Body of pancreas (tissue), 4 donors: ENCODE measurements at regions not wholly inside any gene's neighbourhood (a gene's known extent, or its start where the extent isn't known, plus 50 kb on each side); places are given as distances from the start of the nearest gene placed in this dataset.
A peak's percentile ranks its signal among the peaks of the same experiment; 100 is the strongest.

Experiments used
- ATAC-seq: fragments of 150-250 bp; one replicate; pipeline ENCODE4 v1.9.1; 2016
- DNase-seq, 4 donors: peaks; one replicate each; pipeline ENCODE4 v3.0.0-alpha.2; 2019
- H3K27ac ChIP-seq, 4 donors: fragments of 200-600 bp; sonication (generic); 1 replicate in 3 of 4; 2 replicates in 1 of 4; pipeline versions ENCODE4 v1.5.1 to v1.6.1; 2016 to 2019; ENCODE audit warnings: mild to moderate bottlenecking in 1 of 4, mixed read lengths in 1 of 4, moderate library complexity in 1 of 4
- H3K27me3 ChIP-seq, 2 donors: fragments of 200-600 bp; sonication (generic); one replicate each; pipeline ENCODE4 v1.6.0; 2016; ENCODE audit warnings: mild to moderate bottlenecking in 1 of 2
- H3K36me3 ChIP-seq, 2 donors: fragments of 200-600 bp; sonication (generic); replicated peaks in 1 of 2; 2 replicates each; pipeline ENCODE4 v1.5.1; 2016; ENCODE audit warnings: low read depth in 2 of 2; ENCODE audit not compliant: insufficient read depth in 1 of 2
- H3K4me1 ChIP-seq: fragments of 200-600 bp; sonication (generic); one replicate; pipeline ENCODE4 v1.6.0; 2016
- H3K4me3 ChIP-seq, 2 donors: fragments of 200-600 bp; sonication (generic); 1 replicate in 1 of 2; 2 replicates in 1 of 2; pipeline ENCODE4 v1.5.1; 2016 to 2019
- H3K9me3 ChIP-seq, 3 donors: fragments of 200-600 bp; sonication (generic); 1 replicate in 2 of 3; 2 replicates in 1 of 3; pipeline ENCODE4 v1.5.1; 2016
- CTCF ChIP-seq, 7 experiments: fragments of 450-650 bp in 4 of 7; fragments of 200-600 bp in 3 of 7; sonication (generic) in 3 of 7; IDR thresholded peaks; one replicate each; pipeline ENCODE4 v1.5.1; 2016 to 2019; ENCODE audit warnings: antibody characterized with exemption in 7 of 7
- POLR2A ChIP-seq, 3 donors: fragments of 450-650 bp; IDR thresholded peaks; one replicate each; pipeline ENCODE4 v1.6.1; 2016; ENCODE audit warnings: antibody characterized with exemption in 3 of 3, mild to moderate bottlenecking in 2 of 3
- WGBS, 2 donors: methylation state at CpG; one replicate each; pipeline ENCODE4 v1.1.5; 2017; 5-methylcytosine and 5-hydroxymethylcytosine counted together
- intact Hi-C: fragments of 100-400 bp; cut with DNase I; formaldehyde crosslinking; loops from one replicate; pipeline ENCODE4 v1.15.1; 2023

GRCh38 chr7:116423499-116423898 lies 76.0 kb upstream of the CAV2 start:
- intact Hi-C loops, result no loop called here
- WGBS, 2 donors, result 72 to 85% methylated on average over 3 of the region's 3 CpGs
- H3K4me1 ChIP-seq, result peaks cover 12% of the 10 kb centered on the region
- no peak overlapping the region for H3K27ac ChIP-seq
- DNase-seq (no peak), ATAC-seq (no peak)
- no peak overlapping the region for H3K4me3 ChIP-seq
- no peaks in the 10 kb centered on the region for H3K9me3 ChIP-seq
- no peak for TF ChIP-seq POLR2A (IDR thresholded peaks at IDR 0.05)
- no peak for TF ChIP-seq CTCF (IDR thresholded peaks at IDR 0.05)
- no peaks in the 10 kb centered on the region for H3K27me3 ChIP-seq
- H3K36me3 ChIP-seq, result no peaks in the 10 kb centered on the region

GRCh38 chr7:116425647-116426209 lies 73.8 kb upstream of the CAV2 start:
- ATAC-seq, result no peak
- no peaks in the 10 kb centered on the region for H3K27me3 ChIP-seq
- TF ChIP-seq CTCF (IDR thresholded peaks at IDR 0.05), result no peak
- no peak for TF ChIP-seq POLR2A (IDR thresholded peaks at IDR 0.05)
- no peaks in the 10 kb centered on the region for H3K9me3 ChIP-seq
- H3K4me3 ChIP-seq, result no peak overlapping the region
- peaks cover 12% of the 10 kb centered on the region for H3K4me1 ChIP-seq
- no peaks in the 10 kb centered on the region for H3K36me3 ChIP-seq
- no peak for DNase-seq
- intact Hi-C loops, result no loop called here
- 83 to 87% methylated on average over 3 of the region's 3 CpGs for WGBS, 2 donors
- no peak overlapping the region for H3K27ac ChIP-seq

- no peak overlapping the region for H3K27ac ChIP-seq
- no peak for TF ChIP-seq POLR2A (IDR thresholded peaks at IDR 0.05)
- TF ChIP-seq CTCF (IDR thresholded peaks at IDR 0.05), result no peak
- DNase-seq (peak in 3 of 4 donors; percentile 9 to 45 (median 37)), ATAC-seq (peak; percentile 71)
- H3K4me3 ChIP-seq, result no peak overlapping the region
- intact Hi-C loops, result no loop called here
- peaks cover 12% of the 10 kb centered on the region for H3K4me1 ChIP-seq
- no peaks in the 10 kb centered on the region for H3K27me3 ChIP-seq
- no peaks in the 10 kb centered on the region for H3K9me3 ChIP-seq
- H3K36me3 ChIP-seq, result no peaks in the 10 kb centered on the region
- WGBS, 2 donors, result 22 to 32% methylated on average over 4 of the region's 4 CpGs
Measured at GRCh38 chr7:116426428-116427156, 72.9 kb upstream of the CAV2 start.

GRCh38 chr7:116429986-116430619 lies 69.4 kb upstream of the CAV2 start:
- Histone ChIP-seq H3K27ac (no peak overlapping the region), H3K27me3 (no peaks in the 10 kb centered on the region), H3K9me3 (no peaks in the 10 kb centered on the region), H3K4me1 (peaks cover 18% of the 10 kb centered on the region), H3K4me3 (no peak overlapping the region), H3K36me3 (no peaks in the 10 kb centered on the region)
- 75 to 91% methylated on average over 1 of the region's 1 CpG for WGBS, 2 donors
- TF ChIP-seq POLR2A (IDR thresholded peaks at IDR 0.05), result no peak
- no peak for TF ChIP-seq CTCF (IDR thresholded peaks at IDR 0.05)
- ATAC-seq, result no peak
- DNase-seq, result no peak
- intact Hi-C loops, result no loop called here
